Activated T-cell treated with anti-CD3 and anti-CD28 coated beads, Interleukin-2, amount 50 U/mL, for 72 hours (primary cell): ENCODE measurements at regions not wholly inside any gene's neighbourhood (a gene's known extent, or its start where the extent isn't known, plus 50 kb on each side); places are given as distances from the start of the nearest gene placed in this dataset.
"Not testable (repeated sequence)": the region's sequence is repeated elsewhere in the genome, so short reads cannot be mapped to it uniquely, and the experiment has no call there.

Experiments used
- ATAC-seq, 2 donors: fragments of 150-1000 bp; cut with Tn5 transposase; replicated peaks in 1 of 2; 2 replicates each; pipeline ENCODE4 v1.10.0; 2021; ENCODE audit warnings: moderate library complexity in 2 of 2, mild to moderate bottlenecking in 1 of 2
- DNase-seq, 2 donors: peaks; one replicate each; pipeline ENCODE4 v3.0.0; 2021 to 2022; ENCODE audit warnings: mixed read lengths in 1 of 2
- H3K27ac Mint-ChIP-seq: one replicate; pipeline ENCODE4 v1.8.0; 2022; ENCODE audit warnings: mild to moderate bottlenecking, moderate library complexity, mixed read lengths
- H3K27me3 Mint-ChIP-seq: one replicate; pipeline ENCODE4 v1.8.0; 2022; ENCODE audit warnings: low read depth, mixed read lengths
- H3K36me3 Mint-ChIP-seq, 2 donors: one replicate each; pipeline ENCODE4 v1.8.0; 2022; ENCODE audit warnings: mixed read lengths in 2 of 2, mild to moderate bottlenecking in 1 of 2; ENCODE audit not compliant: insufficient read depth in 2 of 2
- H3K4me1 Mint-ChIP-seq: one replicate; pipeline ENCODE4 v1.8.0; 2022; ENCODE audit warnings: low read depth, mixed read lengths
- H3K4me3 Mint-ChIP-seq, 2 donors: one replicate each; pipeline ENCODE4 v1.8.0; 2022; ENCODE audit warnings: mild to moderate bottlenecking in 2 of 2, mixed read lengths in 2 of 2, moderate library complexity in 2 of 2
- H3K9me3 Mint-ChIP-seq, 2 donors: one replicate each; pipeline ENCODE4 v1.8.0; 2022; ENCODE audit warnings: mixed read lengths in 2 of 2

- no peak for ATAC-seq
- no peaks in the 10 kb centered on the region for H3K9me3 Mint-ChIP-seq
- peaks cover 5% of the 10 kb centered on the region for H3K27me3 Mint-ChIP-seq
- no peak overlapping the region for H3K27ac Mint-ChIP-seq
- H3K4me1 Mint-ChIP-seq: no peaks in the 10 kb centered on the region
- H3K4me3 Mint-ChIP-seq: no peak overlapping the region
- H3K36me3 Mint-ChIP-seq: peaks cover 0 to 1% of the 10 kb centered on the region in 2 donors
- no peak for DNase-seq
Measured at GRCh38 chr12:58117201-58117600, 175.8 kb downstream of the ATP23 start.

DNA sequence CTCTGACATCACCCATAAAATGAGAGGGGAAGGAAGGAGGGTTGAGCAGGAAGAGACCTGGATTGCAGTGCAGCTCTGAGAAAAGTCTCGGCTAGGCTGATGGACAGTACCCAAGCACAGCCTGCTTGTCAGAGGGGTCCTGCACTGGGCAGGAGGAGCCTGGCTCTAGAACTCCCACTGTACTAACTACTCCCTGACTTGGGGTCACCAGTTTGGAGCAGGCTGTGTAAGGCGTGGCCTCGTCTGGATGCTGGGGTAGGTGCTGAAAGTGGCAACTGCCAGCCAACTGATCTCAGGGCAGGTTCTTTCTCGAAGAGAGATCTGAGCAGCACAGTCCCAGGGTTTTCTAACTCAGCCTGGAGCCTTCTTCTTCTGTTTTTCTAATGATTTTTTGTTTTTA, 176.3 kb downstream of the ATP23 start:
- H3K36me3 Mint-ChIP-seq: peaks cover 0 to 1% of the 10 kb centered on the region in 2 donors
- no peaks in the 10 kb centered on the region for H3K4me1 Mint-ChIP-seq
- no peaks in the 10 kb centered on the region for H3K9me3 Mint-ChIP-seq
- no peak overlapping the region for H3K4me3 Mint-ChIP-seq
- DNase-seq (no peak), ATAC-seq (no peak)
- peaks cover 5% of the 10 kb centered on the region for H3K27me3 Mint-ChIP-seq
- no peak overlapping the region for H3K27ac Mint-ChIP-seq

GRCh38 chr12:58125761-58126160, 184.4 kb downstream of the ATP23 start:
- not testable (repeated sequence) for H3K4me1 Mint-ChIP-seq, H3K27ac Mint-ChIP-seq, H3K4me3 Mint-ChIP-seq, H3K27me3 Mint-ChIP-seq, H3K36me3 Mint-ChIP-seq, ATAC-seq, DNase-seq, H3K9me3 Mint-ChIP-seq

DNA sequence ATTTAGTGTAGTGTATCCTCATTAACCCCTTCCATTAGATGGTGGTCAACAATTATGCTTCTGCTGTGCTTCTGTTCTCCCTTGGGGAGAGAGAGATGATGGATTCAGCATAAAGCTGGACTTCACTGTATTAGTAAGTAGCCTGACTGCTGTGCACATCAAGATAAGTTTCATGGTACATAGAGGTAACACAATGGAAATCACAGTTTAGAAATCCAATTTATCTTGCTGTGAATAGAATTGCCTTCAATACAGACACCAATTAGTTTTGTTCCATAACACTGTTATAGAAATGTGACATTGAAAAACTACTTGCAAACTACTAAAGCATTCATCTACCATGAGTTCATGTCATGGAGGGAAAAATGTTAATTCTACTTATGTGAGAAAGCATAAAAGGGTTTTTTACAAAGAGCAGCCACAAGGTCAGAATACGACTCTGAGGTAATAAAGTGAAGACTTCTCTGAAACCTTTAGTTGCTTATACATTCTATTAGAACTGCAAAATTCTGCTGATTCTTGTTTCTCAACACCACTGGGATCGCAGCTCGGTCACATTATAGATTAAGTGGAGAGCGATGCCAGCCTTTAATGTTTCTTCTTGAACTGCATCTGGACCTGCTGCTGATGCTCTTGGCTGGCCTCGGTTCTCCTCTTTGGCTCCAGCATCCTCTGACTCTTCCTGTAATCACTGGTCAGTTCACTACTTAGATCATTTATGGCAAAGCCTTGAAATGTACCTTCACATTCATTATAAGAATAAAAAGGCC, 190.8 kb downstream of the ATP23 start:
- Mint-ChIP-seq H3K27ac (no peak overlapping the region), H3K27me3 (no peaks in the 10 kb centered on the region), H3K9me3 (no peaks in the 10 kb centered on the region), H3K36me3 (no peaks in the 10 kb centered on the region), H3K4me1 (no peaks in the 10 kb centered on the region), H3K4me3 (no peak overlapping the region)
- ATAC-seq (no peak), DNase-seq (no peak)

DNA sequence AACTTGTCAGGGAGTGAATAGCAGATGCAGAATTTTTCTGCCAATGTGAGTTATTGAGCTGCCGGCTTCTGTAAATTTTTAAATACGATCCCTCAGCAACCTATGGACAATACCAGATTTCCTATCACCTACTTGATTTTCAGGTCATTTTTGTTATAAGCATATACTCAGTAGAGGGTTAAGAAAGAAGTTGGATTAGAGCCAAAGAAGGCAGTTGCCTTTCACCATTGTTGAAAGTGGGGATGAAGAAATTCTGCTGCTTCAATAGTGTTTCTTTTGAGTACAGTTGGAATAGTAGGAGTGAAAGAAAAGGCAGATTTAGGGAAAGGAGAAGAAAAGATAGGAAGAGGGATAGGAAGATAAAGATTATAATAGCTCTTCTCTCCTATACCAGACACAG, 197.1 kb downstream of the ATP23 start:
- ATAC-seq: no peak
- Mint-ChIP-seq H3K9me3 (peaks cover 0 to 2% of the 10 kb centered on the region in 2 donors), H3K27ac (no peak overlapping the region)

DNA sequence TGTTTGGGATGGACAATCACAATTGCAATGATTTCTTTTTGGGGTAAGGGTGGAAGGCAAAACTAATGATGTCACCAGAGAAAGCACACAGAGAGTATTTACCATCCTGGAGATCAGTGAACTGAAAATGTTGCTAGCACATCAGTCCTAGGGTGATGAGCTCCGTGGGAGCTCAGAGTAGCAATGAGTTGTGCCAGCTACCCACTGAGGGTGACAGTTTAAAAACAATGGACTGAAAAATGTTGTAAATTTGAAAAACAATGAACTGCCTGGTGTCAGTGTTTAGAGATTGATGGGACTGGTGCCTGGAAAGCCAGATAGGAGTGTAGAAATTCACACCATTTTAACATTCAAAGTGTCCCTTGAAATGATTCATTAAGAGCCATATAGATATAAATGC, 198.5 kb downstream of the ATP23 start:
- Mint-ChIP-seq H3K36me3 (no peaks in the 10 kb centered on the region), H3K9me3 (peaks cover 0 to 2% of the 10 kb centered on the region in 2 donors), H3K27ac (no peak overlapping the region), H3K4me1 (no peaks in the 10 kb centered on the region), H3K4me3 (no peak overlapping the region), H3K27me3 (peaks cover under 1% of the 10 kb centered on the region)
- no peak for ATAC-seq
- DNase-seq: no peak

More for the DNA sequence above, 197.1 kb downstream of the ATP23 start:
- DNase-seq: no peak
- H3K36me3 Mint-ChIP-seq: no peaks in the 10 kb centered on the region
- no peaks in the 10 kb centered on the region for H3K4me1 Mint-ChIP-seq
- H3K27me3 Mint-ChIP-seq: no peaks in the 10 kb centered on the region
- no peak overlapping the region for H3K4me3 Mint-ChIP-seq

GRCh38 chr12:58140395-58140794, 199.0 kb downstream of the ATP23 start:
- Mint-ChIP-seq H3K4me3 (no peak overlapping the region), H3K27me3 (peaks cover 5% of the 10 kb centered on the region), H3K9me3 (peaks cover 2 to 3% of the 10 kb centered on the region in 2 donors), H3K36me3 (no peaks in the 10 kb centered on the region), H3K4me1 (no peaks in the 10 kb centered on the region), H3K27ac (no peak overlapping the region)
- DNase-seq (no peak), ATAC-seq (no peak)

DNA sequence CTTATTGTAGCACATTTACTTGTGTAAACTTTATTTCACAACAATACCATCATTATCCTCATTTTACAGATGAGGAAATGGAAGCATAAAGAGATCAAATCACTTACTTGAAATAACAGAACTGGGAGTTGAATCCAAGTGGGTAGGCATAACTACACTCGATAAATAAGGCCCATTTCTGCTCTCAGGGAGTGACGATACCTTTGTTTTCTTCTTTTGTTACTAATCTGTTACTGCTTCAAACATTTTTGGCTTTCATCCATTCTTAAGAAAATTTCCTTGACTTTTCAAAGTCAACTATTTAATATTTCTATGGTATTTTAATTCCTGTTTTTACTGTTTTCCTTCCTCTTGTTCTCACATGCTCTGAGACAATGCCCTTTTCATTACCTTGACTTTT, 201.6 kb downstream of the ATP23 start:
- Mint-ChIP-seq H3K27ac (no peak overlapping the region), H3K4me3 (no peak overlapping the region), H3K9me3 (peaks cover 4 to 10% of the 10 kb centered on the region in 2 donors), H3K27me3 (peaks cover 14% of the 10 kb centered on the region), H3K4me1 (no peaks in the 10 kb centered on the region), H3K36me3 (no peaks in the 10 kb centered on the region)
- ATAC-seq (no peak), DNase-seq (no peak)

DNA sequence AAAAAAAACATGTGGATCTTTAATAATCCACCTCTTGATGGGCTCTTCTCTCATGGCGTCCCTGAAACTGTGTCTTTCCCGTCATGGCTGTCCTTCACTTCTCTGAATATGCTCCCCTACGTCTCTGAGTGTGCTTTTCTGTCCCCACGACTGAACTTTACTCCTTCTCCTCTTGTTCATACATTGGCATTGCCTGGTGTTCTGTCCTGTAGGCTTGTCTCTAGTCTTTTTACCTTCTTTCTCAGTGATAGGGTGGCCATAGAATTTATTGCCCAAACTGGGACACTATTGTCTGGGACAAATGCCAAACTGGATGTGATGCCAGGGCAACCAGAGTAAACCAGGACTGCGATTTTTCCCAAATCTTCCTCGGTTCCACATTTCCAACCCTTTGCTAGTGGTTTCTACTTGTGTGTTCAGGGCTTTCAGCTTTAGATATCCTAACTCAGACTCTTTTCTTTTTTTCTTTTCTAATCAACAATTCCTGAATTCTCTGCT, 202.2 kb downstream of the ATP23 start:
- peaks cover 14% of the 10 kb centered on the region for H3K27me3 Mint-ChIP-seq
- no peaks in the 10 kb centered on the region for H3K36me3 Mint-ChIP-seq
- no peak overlapping the region for H3K4me3 Mint-ChIP-seq
- DNase-seq (no peak), ATAC-seq (no peak)
- H3K9me3 Mint-ChIP-seq: peaks cover 4 to 9% of the 10 kb centered on the region in 2 donors
- H3K27ac Mint-ChIP-seq: no peak overlapping the region
- H3K4me1 Mint-ChIP-seq: no peaks in the 10 kb centered on the region

- peaks cover 4 to 9% of the 10 kb centered on the region in 2 donors for H3K9me3 Mint-ChIP-seq
- H3K4me1 Mint-ChIP-seq: no peaks in the 10 kb centered on the region
- ATAC-seq: no peak
Measured at GRCh38 chr12:58148405-58148804, 207.0 kb downstream of the ATP23 start.

GRCh38 chr12:58148976-58149375, 207.6 kb downstream of the ATP23 start:
- Mint-ChIP-seq H3K4me3 (no peak overlapping the region), H3K27ac (no peak overlapping the region), H3K9me3 (peaks cover 4 to 9% of the 10 kb centered on the region in 2 donors), H3K36me3 (no peaks in the 10 kb centered on the region), H3K27me3 (peaks cover 14% of the 10 kb centered on the region), H3K4me1 (no peaks in the 10 kb centered on the region)
- no peak for ATAC-seq
- no peak for DNase-seq

More at GRCh38 chr12:58148405-58148804, 207.0 kb downstream of the ATP23 start:
- no peaks in the 10 kb centered on the region for H3K36me3 Mint-ChIP-seq
- no peak overlapping the region for H3K4me3 Mint-ChIP-seq
- no peak for DNase-seq
- peaks cover 14% of the 10 kb centered on the region for H3K27me3 Mint-ChIP-seq
- H3K27ac Mint-ChIP-seq: no peak overlapping the region

DNA sequence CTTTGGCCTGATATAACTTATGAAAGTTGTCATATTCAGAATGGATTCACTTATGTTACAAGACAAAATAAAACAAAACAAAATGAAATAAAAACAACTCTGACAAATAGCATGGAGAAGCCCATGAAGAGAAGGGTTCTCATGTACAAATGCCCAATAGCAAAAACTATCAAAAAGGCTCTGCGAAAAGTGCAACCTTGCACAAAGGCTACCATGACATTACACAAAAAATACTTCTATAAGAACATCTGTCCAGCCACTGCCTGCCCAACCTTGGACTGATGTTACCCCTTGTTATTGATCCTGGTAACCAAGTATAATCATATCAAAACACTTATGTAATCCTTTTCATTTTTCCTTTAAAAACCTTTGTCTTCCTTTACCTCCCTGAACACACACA, 213.0 kb downstream of the ATP23 start:
- H3K4me3 Mint-ChIP-seq: no peak overlapping the region
- H3K9me3 Mint-ChIP-seq: peaks cover 0 to 1% of the 10 kb centered on the region in 2 donors
- no peaks in the 10 kb centered on the region for H3K4me1 Mint-ChIP-seq
- H3K27ac Mint-ChIP-seq: no peak overlapping the region
- peaks cover 5% of the 10 kb centered on the region for H3K27me3 Mint-ChIP-seq
- H3K36me3 Mint-ChIP-seq: no peaks in the 10 kb centered on the region
- DNase-seq (no peak), ATAC-seq (no peak)

GRCh38 chr12:58156697-58157096, 215.3 kb downstream of the ATP23 start:
- DNase-seq (no peak), ATAC-seq (no peak)
- Mint-ChIP-seq H3K36me3 (no peaks in the 10 kb centered on the region), H3K4me1 (no peaks in the 10 kb centered on the region), H3K4me3 (no peak overlapping the region), H3K27me3 (peaks cover 7% of the 10 kb centered on the region), H3K27ac (no peak overlapping the region), H3K9me3 (peaks cover 0 to 1% of the 10 kb centered on the region in 2 donors)

GRCh38 chr12:58159941-58160340, 218.6 kb downstream of the ATP23 start:
- DNase-seq: no peak
- ATAC-seq: no peak
- Mint-ChIP-seq H3K4me3 (no peak overlapping the region), H3K27ac (no peak overlapping the region), H3K36me3 (no peaks in the 10 kb centered on the region), H3K9me3 (no peaks in the 10 kb centered on the region), H3K4me1 (no peaks in the 10 kb centered on the region), H3K27me3 (peaks cover 7% of the 10 kb centered on the region)
